ENCODE measurements at regions not wholly inside any gene's neighbourhood (a gene's known extent, or its start where the extent isn't known, plus 50 kb on each side); places are given as distances from the start of the nearest gene placed in this dataset.

GRCh38 chr18:41893432-41893831 is 61.6 kb upstream of the PIK3C3 start:
- Histone ChIP-seq H3K79me1 (ENCODE audit: low read depth, low read length) (no peaks in the 10 kb centered on the region), H2BK15ac (ENCODE audit: low read length) (no peak overlapping the region), H3K9ac (replicated peaks in 1 of 4; ENCODE audit: extremely low read depth in 1 of 4, low read depth in 3 of 4, low read length in 3 of 4) (no peak overlapping the region), H3K4me3 (ENCODE audit: extremely low read depth in 1 of 4, insufficient read depth in 2 of 4, low read depth in 3 of 4, low read length in 4 of 4) (no peak overlapping the region), H2BK120ac (replicated peaks; ENCODE audit: low read depth, low read length) (no peak overlapping the region), H4K91ac (replicated peaks; ENCODE audit: insufficient read length, low read length) (no peak overlapping the region), H3K14ac (ENCODE audit: insufficient read length) (no peak overlapping the region), H3K18ac (ENCODE audit: extremely low read depth, low read length) (no peak overlapping the region), H2BK5ac (ENCODE audit: low read depth, low read length) (no peak overlapping the region), H3K27ac (ENCODE audit: low read depth, low read length) (no peak overlapping the region), H3K9me3 (ENCODE audit: insufficient read depth in 2 of 2, low read depth in 1 of 2, low read length in 1 of 2) (peaks cover 10 to 20% of the 10 kb centered on the region in 2 experiments), H4K5ac (ENCODE audit: insufficient read length, low read depth, low read length) (no peak overlapping the region), H3K4me1 (replicated peaks in 1 of 4; ENCODE audit: control insufficient read depth in 3 of 4, insufficient read depth in 4 of 4, low read length in 3 of 4) (no peaks in the 10 kb centered on the region), H2BK20ac (ENCODE audit: low read length) (no peak overlapping the region), H2AK5ac (ENCODE audit: low read depth, low read length) (no peak overlapping the region), H2BK12ac (ENCODE audit: low read depth, low read length) (no peak overlapping the region), H3K4ac (replicated peaks; ENCODE audit: insufficient read length, low read depth, low read length) (no peak overlapping the region), H3K4me2 (ENCODE audit: insufficient read depth in 1 of 2, low read depth in 2 of 2, low read length in 2 of 2) (no peak overlapping the region), H4K8ac (ENCODE audit: extremely low read depth, insufficient read depth, low read length) (no peak overlapping the region), H3K27me3 (replicated peaks in 1 of 4; ENCODE audit: control insufficient read depth in 3 of 4, extremely low read depth in 1 of 4, insufficient read depth in 3 of 4, low read length in 3 of 4) (no peaks in the 10 kb centered on the region), H2AFZ (ENCODE audit: low read length) (no peak overlapping the region), H3K23me2 (ENCODE audit: low read depth, low read length) (no peaks in the 10 kb centered on the region), H3K79me2 (ENCODE audit: control insufficient read depth in 1 of 2, insufficient read depth in 2 of 2, low read length in 2 of 2) (no peaks in the 10 kb centered on the region), H4K20me1 (replicated peaks in 1 of 2; ENCODE audit: control insufficient read depth in 1 of 2, insufficient read depth in 2 of 2, low read length in 2 of 2) (no peaks in the 10 kb centered on the region), H3K56ac (replicated peaks; ENCODE audit: insufficient read length, low read depth, low read length) (no peak overlapping the region), H3K23ac (ENCODE audit: insufficient read length) (no peak overlapping the region), H3K36me3 (ENCODE audit: control insufficient read depth in 2 of 4, insufficient read depth in 4 of 4, low read length in 3 of 4) (no peaks in the 10 kb centered on the region; a peak in 2 of 8 replicates)
- DNase-seq (ENCODE audit: low read depth in 1 of 2, low spot score in 2 of 2): no peak
- FAIRE-seq: no peak
- ChIA-PET POLR2A (ENCODE audit: partially characterized antibody) (no interaction called here), CTCF (ENCODE audit: partially characterized antibody) (interaction anchor here (1.1 kb wide), 1 partner anchor 12 kb away, joined by 4 read pairs; no protein-coding TSS in a partner anchor)
- TF ChIP-seq CEBPB (IDR thresholded peaks at IDR 0.05; ENCODE audit: low read depth, low read length): no peak
- TF ChIP-seq USF2 (IDR thresholded peaks at IDR 0.05; ENCODE audit: low read length): no peak
- TF ChIP-seq CHD1 (IDR thresholded peaks at IDR 0.05; ENCODE audit: low read depth, low read length): no peak
- TF ChIP-seq MAFK (IDR thresholded peaks at IDR 0.05; ENCODE audit: low read depth, low read length): no peak
- TF ChIP-seq CREB1 (IDR thresholded peaks at IDR 0.05): no peak
- no peak for TF ChIP-seq KDM4A (IDR thresholded peaks at IDR 0.05; ENCODE audit: low read depth, low read length, severe bottlenecking)
- TF ChIP-seq BRCA1 (IDR thresholded peaks at IDR 0.05; ENCODE audit: low read depth, low read length): no peak
- TF ChIP-seq EGR1 (IDR thresholded peaks at IDR 0.05; ENCODE audit: borderline replicate concordance, low read depth, low read length): no peak
- TF ChIP-seq CBX5 (IDR thresholded peaks at IDR 0.05; ENCODE audit: low read depth, low read length): no peak
- no peak for TF ChIP-seq KDM5A (IDR thresholded peaks at IDR 0.05; ENCODE audit: low read length)
- no peak for TF ChIP-seq GTF2F1 (IDR thresholded peaks at IDR 0.05; ENCODE audit: borderline replicate concordance, low read depth, low read length)
- TF ChIP-seq EZH2 (IDR thresholded peaks at IDR 0.05; ENCODE audit: low read depth, low read length, severe bottlenecking): no peak
- no peak for TF ChIP-seq RXRA (IDR thresholded peaks at IDR 0.05; ENCODE audit: insufficient read depth, low read depth, low read length)
- TF ChIP-seq HDAC6 (IDR thresholded peaks at IDR 0.05; ENCODE audit: low read depth, low read length): no peak
- no peak for TF ChIP-seq SRF (IDR thresholded peaks at IDR 0.05; ENCODE audit: low read depth, low read length)
- TF ChIP-seq TAF7 (optimal IDR thresholded peaks at IDR 0.05; ENCODE audit: borderline replicate concordance, low read depth, low read length): no peak

All from H1 (cell line).